H1 (cell line): ENCODE measurements at regions not wholly inside any gene's neighbourhood (a gene's known extent, or its start where the extent isn't known, plus 50 kb on each side); places are given as distances from the start of the nearest gene placed in this dataset.

ENCODE experiments used
- BRCA1 ChIP-seq: IDR thresholded peaks from 2 replicates; pipeline ENCODE4 v1.6.1; 2012; ENCODE audit warnings: low read depth, low read length, improper control_type of control experiment
- CHD2 ChIP-seq: IDR thresholded peaks from 2 replicates; pipeline ENCODE4 v1.6.1; 2012; ENCODE audit warnings: low read length, improper control_type of control experiment
- HDAC2 ChIP-seq, 2 experiments: fragments of 300-600 bp in 1 of 2; sonication (generic) in 1 of 2; IDR thresholded peaks; 2 replicates each; pipeline ENCODE4 v1.6.1; 2011 to 2012; ENCODE audit warnings: low read depth in 2 of 2, low read length in 2 of 2, mild to moderate bottlenecking in 2 of 2, moderate library complexity in 2 of 2, borderline replicate concordance in 1 of 2, inconsistent platforms in 1 of 2
- RBBP5 ChIP-seq: IDR thresholded peaks from 2 replicates; pipeline ENCODE4 v1.7.1; 2012; ENCODE audit warnings: low read depth, mild to moderate bottlenecking, inconsistent platforms, low read length, moderate library complexity, borderline replicate concordance
- SP2 ChIP-seq: IDR thresholded peaks from 2 replicates; pipeline ENCODE4 v1.6.1; 2012; ENCODE audit warnings: mild to moderate bottlenecking, low read length, inconsistent platforms
- SRF ChIP-seq: IDR thresholded peaks from 2 replicates; pipeline ENCODE4 v1.6.1; 2011; ENCODE audit warnings: mild to moderate bottlenecking, low read depth, low read length, moderate library complexity
- TF ChIP-seq, protein P1 (sequence below): IDR thresholded peaks from 2 replicates; pipeline ENCODE4 v1.6.1; 2012; ENCODE audit warnings: inconsistent platforms

- TF ChIP-seq, protein P1, sequence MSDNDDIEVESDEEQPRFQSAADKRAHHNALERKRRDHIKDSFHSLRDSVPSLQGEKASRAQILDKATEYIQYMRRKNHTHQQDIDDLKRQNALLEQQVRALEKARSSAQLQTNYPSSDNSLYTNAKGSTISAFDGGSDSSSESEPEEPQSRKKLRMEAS = no peak
- no peak for TF ChIP-seq SP2
- TF ChIP-seq RBBP5 = no peak
- no peak for TF ChIP-seq BRCA1
- no peak for TF ChIP-seq SRF
- TF ChIP-seq HDAC2 (IDR thresholded peaks at IDR 0.05; ENCODE audit: borderline replicate concordance in 1 of 2, low read depth in 2 of 2, low read length in 2 of 2) = no peak
- no peak for TF ChIP-seq CHD2
Observed at GRCh38 chr10:124219062-124219461, 125.7 kb upstream of the CHST15 start (continued).
